ENCODE measurements at regions not wholly inside any gene's neighbourhood (a gene's known extent, or its start where the extent isn't known, plus 50 kb on each side); places are given as distances from the start of the nearest gene placed in this dataset.

DNA sequence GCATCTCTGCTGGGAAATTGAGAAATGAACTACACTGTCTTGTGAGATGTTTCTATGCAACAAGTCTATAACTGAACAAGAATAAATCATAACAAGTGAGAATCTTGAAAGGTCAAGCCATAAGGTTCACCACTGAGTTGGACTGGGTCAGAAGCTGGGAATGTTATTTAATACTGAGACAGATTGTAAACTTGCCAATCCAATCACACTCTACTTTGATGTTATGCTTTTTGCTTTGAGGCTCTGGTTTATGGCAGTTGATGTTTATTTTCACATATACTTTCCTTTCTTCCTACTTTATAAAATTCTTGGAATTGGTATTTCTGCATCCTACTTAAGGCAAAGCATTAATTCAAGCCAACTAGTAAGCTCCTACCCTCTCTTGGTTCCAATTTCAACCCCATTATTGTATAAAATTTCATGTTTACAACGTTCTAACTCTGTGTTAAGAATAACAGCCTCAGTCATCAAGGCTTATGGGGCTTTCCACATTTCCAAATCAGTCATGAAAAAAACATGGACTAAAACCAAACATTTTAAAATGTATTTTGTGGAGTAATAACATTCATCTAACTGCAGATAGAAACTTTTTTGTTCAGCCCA is 533.4 kb downstream of the NYAP2 start:
- TF ChIP-seq ZNF274 (IDR thresholded peaks at IDR 0.05; ENCODE audit: low read depth, low read length): no peak
- TF ChIP-seq SUZ12 (IDR thresholded peaks at IDR 0.05; ENCODE audit: extremely low read depth, insufficient read depth, insufficient read length): no peak
